BE2C (cell line): ENCODE measurements at regions not wholly inside any gene's neighbourhood (a gene's known extent, or its start where the extent isn't known, plus 50 kb on each side); places are given as distances from the start of the nearest gene placed in this dataset.

Experiments used
- DNase-seq: peaks from one replicate; pipeline ENCODE4 v3.0.0-alpha.2; 2020
- H3K27me3 ChIP-seq: fragments of 250-450 bp; sonication (Bioruptor Pico); 2 replicates; pipeline ENCODE4 v1.5.1; 2020; ENCODE audit warnings: mild to moderate bottlenecking
- H3K36me3 ChIP-seq: fragments of 250-450 bp; sonication (Bioruptor Pico); 2 replicates; pipeline ENCODE4 v1.5.1; 2020; ENCODE audit warnings: mild to moderate bottlenecking
- H3K4me1 ChIP-seq: fragments of 250-450 bp; sonication (Bioruptor Pico); 2 replicates; pipeline ENCODE4 v1.5.1; 2020
- H3K4me3 ChIP-seq: 2 replicates; pipeline ENCODE4 v1.5.1; 2011; ENCODE audit warnings: low read depth, low read length
- H3K9me3 ChIP-seq: fragments of 250-450 bp; sonication (Bioruptor Pico); 2 replicates; pipeline ENCODE4 v1.5.1; 2020
- TF ChIP-seq, protein P1 (sequence below): IDR thresholded peaks from 2 replicates; pipeline ENCODE4 v1.5.1; 2012; ENCODE audit warnings: mild to moderate bottlenecking, low read depth, low read length

DNA sequence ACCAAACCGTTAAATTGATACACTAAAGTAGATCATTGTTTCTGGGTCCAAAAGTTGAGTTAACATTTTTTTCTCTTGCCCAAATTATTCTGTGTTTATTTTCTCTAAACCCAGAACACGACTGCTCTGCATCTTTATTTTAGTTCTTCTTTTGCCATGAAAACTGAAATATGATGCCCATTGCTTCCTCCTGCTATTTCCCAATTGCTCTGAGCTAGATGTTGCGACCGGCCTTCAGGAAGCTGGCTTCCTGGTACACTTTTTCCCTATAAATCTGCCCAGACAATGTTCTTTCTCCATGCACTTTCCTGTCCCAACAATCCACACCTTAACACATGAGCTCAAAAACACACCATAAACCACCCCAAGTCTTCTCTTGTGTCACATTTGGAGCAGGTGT lies 501.4 kb downstream of the FBXO15 start:
- H3K27me3 ChIP-seq = no peaks in the 10 kb centered on the region
- no peaks in the 10 kb centered on the region for H3K36me3 ChIP-seq

DNA sequence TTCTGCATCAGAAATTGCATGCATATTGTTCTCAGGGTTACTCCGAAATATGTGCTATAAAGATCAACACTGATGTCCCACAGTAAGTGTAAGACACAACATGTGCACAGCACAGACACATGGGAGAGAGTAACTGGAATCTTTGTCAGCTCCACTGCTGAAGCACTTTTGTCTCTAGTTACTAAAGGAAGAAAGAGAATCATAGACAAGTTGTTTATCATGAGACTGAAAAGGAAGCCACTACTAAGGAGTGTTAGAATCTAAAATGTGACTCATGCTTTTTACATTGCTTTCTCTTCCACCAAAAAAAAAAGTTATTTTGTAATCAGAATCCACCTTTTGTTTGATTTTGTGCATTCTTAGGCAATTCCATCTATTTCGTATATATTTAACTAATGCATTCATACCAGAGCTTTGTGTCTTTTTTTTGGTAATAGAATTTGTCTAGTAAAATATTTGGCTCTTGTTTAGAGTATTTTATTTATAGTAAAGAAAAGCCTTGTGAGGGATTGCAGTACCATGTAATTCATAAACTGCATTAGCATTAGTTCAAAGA lies 502.4 kb downstream of the FBXO15 start:
- Histone ChIP-seq H3K4me1 (no peaks in the 10 kb centered on the region), H3K9me3 (no peaks in the 10 kb centered on the region), H3K4me3 (no peak overlapping the region), H3K36me3 (no peaks in the 10 kb centered on the region), H3K27me3 (no peaks in the 10 kb centered on the region)
- TF ChIP-seq, protein P1, sequence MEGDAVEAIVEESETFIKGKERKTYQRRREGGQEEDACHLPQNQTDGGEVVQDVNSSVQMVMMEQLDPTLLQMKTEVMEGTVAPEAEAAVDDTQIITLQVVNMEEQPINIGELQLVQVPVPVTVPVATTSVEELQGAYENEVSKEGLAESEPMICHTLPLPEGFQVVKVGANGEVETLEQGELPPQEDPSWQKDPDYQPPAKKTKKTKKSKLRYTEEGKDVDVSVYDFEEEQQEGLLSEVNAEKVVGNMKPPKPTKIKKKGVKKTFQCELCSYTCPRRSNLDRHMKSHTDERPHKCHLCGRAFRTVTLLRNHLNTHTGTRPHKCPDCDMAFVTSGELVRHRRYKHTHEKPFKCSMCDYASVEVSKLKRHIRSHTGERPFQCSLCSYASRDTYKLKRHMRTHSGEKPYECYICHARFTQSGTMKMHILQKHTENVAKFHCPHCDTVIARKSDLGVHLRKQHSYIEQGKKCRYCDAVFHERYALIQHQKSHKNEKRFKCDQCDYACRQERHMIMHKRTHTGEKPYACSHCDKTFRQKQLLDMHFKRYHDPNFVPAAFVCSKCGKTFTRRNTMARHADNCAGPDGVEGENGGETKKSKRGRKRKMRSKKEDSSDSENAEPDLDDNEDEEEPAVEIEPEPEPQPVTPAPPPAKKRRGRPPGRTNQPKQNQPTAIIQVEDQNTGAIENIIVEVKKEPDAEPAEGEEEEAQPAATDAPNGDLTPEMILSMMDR = no peak
- no peak for DNase-seq

More for the DNA sequence above, 501.4 kb downstream of the FBXO15 start:
- H3K9me3 ChIP-seq = no peaks in the 10 kb centered on the region
- no peak overlapping the region for H3K4me3 ChIP-seq
- no peaks in the 10 kb centered on the region for H3K4me1 ChIP-seq
- TF ChIP-seq, protein P1 = no peak
- DNase-seq = no peak

DNA sequence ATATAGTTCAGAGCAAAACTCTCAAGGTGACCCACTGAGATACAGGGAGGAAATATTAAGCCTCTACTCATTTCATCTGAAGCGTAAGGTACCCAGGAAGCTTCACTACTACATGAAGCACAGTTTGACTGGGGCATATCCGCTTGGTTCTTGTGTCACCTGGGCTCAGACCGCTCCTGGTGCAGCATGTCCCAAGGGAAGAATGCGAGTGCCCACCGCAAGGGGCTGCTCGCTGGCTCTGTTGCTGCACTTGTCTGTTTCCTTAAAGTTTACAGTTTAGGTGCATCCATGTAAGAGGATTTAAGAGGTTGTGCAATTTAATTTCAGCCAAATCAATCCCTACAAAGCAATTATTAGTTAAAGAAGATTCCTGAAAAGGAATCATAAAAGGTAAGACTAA lies 507.8 kb downstream of the FBXO15 start:
- DNase-seq = no peak
- no peaks in the 10 kb centered on the region for H3K4me1 ChIP-seq
- H3K27me3 ChIP-seq = no peaks in the 10 kb centered on the region
- no peaks in the 10 kb centered on the region for H3K36me3 ChIP-seq
- TF ChIP-seq, protein P1 = no peak
- H3K9me3 ChIP-seq = no peaks in the 10 kb centered on the region
- H3K4me3 ChIP-seq = no peak overlapping the region

DNA sequence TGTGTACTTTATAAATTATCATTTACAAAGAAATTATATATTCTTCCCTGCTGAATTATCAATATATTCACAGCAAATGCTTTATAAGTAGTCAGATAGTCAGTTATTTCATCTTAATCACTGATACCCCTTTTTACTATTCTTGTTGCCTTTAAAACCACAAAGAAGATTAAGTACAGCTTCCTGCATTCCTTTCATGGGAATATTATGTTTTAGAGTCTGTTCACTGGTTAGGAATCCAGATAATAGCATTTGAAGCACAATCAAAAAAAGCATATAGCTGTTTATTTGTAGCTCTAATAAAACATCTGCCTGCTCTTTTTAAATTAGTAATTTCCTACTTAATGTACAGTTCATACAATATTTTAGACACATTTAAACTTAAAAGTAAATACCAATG lies 508.9 kb downstream of the FBXO15 start:
- no peaks in the 10 kb centered on the region for H3K36me3 ChIP-seq
- H3K4me3 ChIP-seq = no peak overlapping the region
- no peaks in the 10 kb centered on the region for H3K27me3 ChIP-seq
- no peaks in the 10 kb centered on the region for H3K9me3 ChIP-seq
- no peak for DNase-seq
- no peaks in the 10 kb centered on the region for H3K4me1 ChIP-seq
- TF ChIP-seq, protein P1 = no peak

DNA sequence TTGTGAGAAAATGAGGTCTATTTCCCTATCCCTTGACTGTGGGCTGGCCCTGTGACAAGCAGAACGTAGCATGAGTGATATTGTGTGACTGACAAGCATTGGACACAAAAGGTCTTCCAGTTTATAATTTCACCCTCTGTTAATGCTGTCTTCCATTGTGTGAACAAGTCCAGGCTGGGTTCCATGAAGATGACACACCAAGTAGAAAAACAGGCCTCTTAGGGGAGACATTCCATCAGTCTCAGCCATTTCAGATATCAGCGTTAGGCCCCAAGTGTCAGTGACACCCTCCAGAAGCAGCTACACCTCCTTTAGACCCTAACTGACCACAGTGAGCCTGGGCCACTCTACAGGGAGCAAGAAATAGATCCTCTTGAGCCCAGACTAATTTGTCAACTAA lies 511.3 kb downstream of the FBXO15 start:
- no peaks in the 10 kb centered on the region for H3K9me3 ChIP-seq
- TF ChIP-seq, protein P1 = no peak
- no peaks in the 10 kb centered on the region for H3K27me3 ChIP-seq
- no peak for DNase-seq
- H3K4me3 ChIP-seq = no peak overlapping the region
- no peaks in the 10 kb centered on the region for H3K36me3 ChIP-seq
- no peaks in the 10 kb centered on the region for H3K4me1 ChIP-seq

DNA sequence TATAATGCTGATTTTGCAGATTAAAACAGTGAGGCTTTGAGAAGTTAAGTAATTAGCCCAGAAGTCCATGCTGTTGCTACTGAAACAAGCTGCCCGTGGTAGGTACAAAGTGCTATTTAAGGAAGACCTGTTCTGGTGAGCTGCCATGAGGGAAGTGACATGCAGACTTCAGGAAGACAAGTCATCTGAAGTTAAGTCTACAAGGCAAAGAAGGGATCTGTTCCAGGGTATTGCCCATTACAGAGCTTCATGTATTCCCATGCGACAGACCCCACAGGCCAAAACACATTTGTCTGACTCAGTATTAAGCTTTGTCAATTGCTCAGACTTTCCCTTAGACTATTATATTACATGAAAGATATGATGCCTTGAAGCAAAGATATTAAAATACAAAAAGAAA lies 520.8 kb downstream of the FBXO15 start:
- Histone ChIP-seq H3K4me3 (no peak overlapping the region), H3K4me1 (no peaks in the 10 kb centered on the region), H3K9me3 (no peaks in the 10 kb centered on the region), H3K36me3 (no peaks in the 10 kb centered on the region), H3K27me3 (no peaks in the 10 kb centered on the region)
- TF ChIP-seq, protein P1 = no peak
- DNase-seq = no peak
